ENCODE measurements at regions not wholly inside any gene's neighbourhood (a gene's known extent, or its start where the extent isn't known, plus 50 kb on each side); places are given as distances from the start of the nearest gene placed in this dataset.
A peak's percentile ranks its signal among the peaks of the same experiment; 100 is the strongest.

DNA sequence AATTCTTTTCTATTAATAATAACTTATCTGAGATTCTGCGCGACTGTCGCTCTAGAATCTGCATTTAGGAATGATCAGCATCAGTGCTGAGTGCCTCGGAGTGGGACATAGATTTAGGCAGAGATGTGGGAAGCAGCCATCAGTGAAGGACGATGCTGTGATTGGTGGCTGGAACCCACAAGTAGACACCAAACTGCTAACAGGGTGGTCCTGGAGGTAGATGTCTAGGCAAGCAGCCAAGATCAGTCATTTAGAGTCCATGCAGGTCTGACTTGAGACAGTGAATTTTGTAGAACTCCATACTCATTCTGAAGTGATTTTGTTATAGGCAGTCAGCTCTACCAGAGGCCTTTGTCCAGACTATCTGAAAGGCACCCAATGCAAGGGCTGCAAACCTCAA is 51.8 kb upstream of the LYST start:
- Histone ChIP-seq H3K4me1 (peaks cover 60% of the 10 kb centered on the region), H3K4me3 (no peak overlapping the region), H3K36me3 (no peaks in the 10 kb centered on the region), H3K27ac (peak overlapping the region; percentile 81), H3K27me3 (no peaks in the 10 kb centered on the region), H3K9me3 (no peaks in the 10 kb centered on the region)
- DNase-seq (ENCODE audit: low spot score in 2 of 2): no peak
- TF ChIP-seq POLR2AphosphoS5 (IDR thresholded peaks at IDR 0.05) (no peak), POLR2A (IDR thresholded peaks at IDR 0.05) (no peak), EP300 (IDR thresholded peaks at IDR 0.05) (no peak)
- TF ChIP-seq, protein P1, sequence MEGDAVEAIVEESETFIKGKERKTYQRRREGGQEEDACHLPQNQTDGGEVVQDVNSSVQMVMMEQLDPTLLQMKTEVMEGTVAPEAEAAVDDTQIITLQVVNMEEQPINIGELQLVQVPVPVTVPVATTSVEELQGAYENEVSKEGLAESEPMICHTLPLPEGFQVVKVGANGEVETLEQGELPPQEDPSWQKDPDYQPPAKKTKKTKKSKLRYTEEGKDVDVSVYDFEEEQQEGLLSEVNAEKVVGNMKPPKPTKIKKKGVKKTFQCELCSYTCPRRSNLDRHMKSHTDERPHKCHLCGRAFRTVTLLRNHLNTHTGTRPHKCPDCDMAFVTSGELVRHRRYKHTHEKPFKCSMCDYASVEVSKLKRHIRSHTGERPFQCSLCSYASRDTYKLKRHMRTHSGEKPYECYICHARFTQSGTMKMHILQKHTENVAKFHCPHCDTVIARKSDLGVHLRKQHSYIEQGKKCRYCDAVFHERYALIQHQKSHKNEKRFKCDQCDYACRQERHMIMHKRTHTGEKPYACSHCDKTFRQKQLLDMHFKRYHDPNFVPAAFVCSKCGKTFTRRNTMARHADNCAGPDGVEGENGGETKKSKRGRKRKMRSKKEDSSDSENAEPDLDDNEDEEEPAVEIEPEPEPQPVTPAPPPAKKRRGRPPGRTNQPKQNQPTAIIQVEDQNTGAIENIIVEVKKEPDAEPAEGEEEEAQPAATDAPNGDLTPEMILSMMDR (IDR thresholded peaks at IDR 0.05): no peak
- 69% methylated on average over 5 of the region's 5 CpGs for WGBS

DNA sequence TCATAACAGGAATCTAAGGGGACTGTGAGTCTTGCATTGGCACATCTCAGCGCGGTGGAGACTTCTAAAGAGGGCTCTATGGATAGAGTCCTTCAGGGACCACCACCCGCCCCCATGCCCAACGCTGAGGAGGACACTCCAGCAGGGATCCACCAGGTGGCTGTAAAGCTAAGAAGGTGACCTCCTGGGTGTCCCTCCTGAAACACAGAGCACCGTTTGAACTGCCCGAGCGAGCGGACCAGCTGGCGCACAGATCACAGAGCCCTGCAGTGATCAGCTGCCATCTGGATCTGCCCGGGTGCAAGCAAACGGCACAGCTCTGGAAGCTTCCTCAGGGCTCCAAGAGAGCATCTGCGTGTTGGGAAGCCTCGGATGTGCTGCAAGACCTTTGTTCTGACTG is 51.3 kb upstream of the LYST start:
- H3K27me3 ChIP-seq: no peaks in the 10 kb centered on the region
- DNase-seq (ENCODE audit: low spot score in 2 of 2): no peak
- no peaks in the 10 kb centered on the region for H3K36me3 ChIP-seq
- no peak for TF ChIP-seq POLR2AphosphoS5 (IDR thresholded peaks at IDR 0.05)
- TF ChIP-seq EP300 (IDR thresholded peaks at IDR 0.05): no peak
- no peak for TF ChIP-seq POLR2A (IDR thresholded peaks at IDR 0.05)
- TF ChIP-seq, protein P1 (IDR thresholded peaks at IDR 0.05): no peak
- no peak overlapping the region for H3K4me3 ChIP-seq
- H3K4me1 ChIP-seq: peaks cover 56% of the 10 kb centered on the region
- peak overlapping the region; percentile 81 for H3K27ac ChIP-seq
- WGBS: 54% methylated on average over 6 of the region's 13 CpGs
- no peaks in the 10 kb centered on the region for H3K9me3 ChIP-seq

DNA sequence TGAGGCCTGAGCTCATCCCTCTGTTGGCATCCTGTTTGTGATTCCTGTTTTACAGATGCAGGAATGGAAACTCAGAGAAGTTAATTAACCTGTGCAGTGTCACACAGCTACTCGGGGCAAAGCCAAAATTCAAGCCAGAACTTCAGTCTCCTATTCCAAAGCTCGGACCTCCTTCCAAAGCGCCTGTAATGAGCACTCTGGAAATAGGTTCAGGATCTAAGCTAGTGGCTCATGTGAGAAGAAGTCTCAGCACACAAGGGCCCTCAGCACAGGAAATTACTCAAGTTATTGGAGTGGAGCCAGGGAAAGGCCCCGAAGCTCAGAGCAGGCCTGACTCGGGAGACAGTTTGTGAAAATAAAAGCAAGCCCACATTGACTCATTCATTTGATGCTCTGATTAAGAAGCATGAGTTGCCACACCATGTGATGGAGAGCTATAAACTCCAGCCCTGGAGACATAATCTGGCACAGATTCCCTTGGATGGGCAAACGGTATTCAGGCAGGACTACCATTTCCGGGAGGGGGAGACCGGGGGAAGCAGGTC is 50.6 kb upstream of the LYST start:
- H3K9me3 ChIP-seq: no peaks in the 10 kb centered on the region
- H3K27me3 ChIP-seq: no peaks in the 10 kb centered on the region
- H3K4me3 ChIP-seq: no peak overlapping the region
- peak overlapping the region; percentile 81 for H3K27ac ChIP-seq
- no peaks in the 10 kb centered on the region for H3K36me3 ChIP-seq
- DNase-seq (ENCODE audit: low spot score in 2 of 2): peak; percentile 86 to 87
- TF ChIP-seq POLR2AphosphoS5 (IDR thresholded peaks at IDR 0.05) (peak; percentile 76 to 94 (median 81)), POLR2A (IDR thresholded peaks at IDR 0.05) (no peak)
- 1% methylated on average over 8 of the region's 8 CpGs for WGBS
- H3K4me1 ChIP-seq: peaks cover 55% of the 10 kb centered on the region

Measured in suprapubic skin (tissue), 4 donors.